Stimulated activated CD8-positive, alpha-beta memory T cell treated with anti-CD3 and anti-CD28 coated beads, Interleukin-7, amount 100 ng/mL, for 24 hours (primary cell): ENCODE measurements at regions not wholly inside any gene's neighbourhood (a gene's known extent, or its start where the extent isn't known, plus 50 kb on each side); places are given as distances from the start of the nearest gene placed in this dataset.

Experiments
- DNase-seq: peaks from one replicate; pipeline ENCODE4 v3.0.0-alpha.2; 2020; ENCODE audit warnings: low read depth

DNA sequence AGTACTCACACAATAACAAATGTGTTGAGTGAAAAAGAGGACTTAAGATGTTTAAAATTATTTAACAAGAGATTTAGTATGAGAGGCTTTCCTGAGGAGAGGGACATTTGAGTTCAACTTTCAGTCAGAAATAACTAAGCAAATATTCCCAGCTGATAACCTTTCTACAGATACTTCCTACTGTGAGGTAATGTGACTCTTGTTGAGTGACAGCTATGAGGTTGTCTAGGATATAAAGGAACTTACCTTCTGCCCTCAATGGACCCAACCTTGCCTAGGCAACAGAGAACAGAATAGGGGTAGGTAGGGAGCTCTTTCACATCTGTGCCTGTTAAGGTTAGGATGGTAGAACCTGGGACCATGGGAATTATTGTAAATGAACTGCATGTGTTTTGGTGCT, 54.7 kb downstream of the GLUD2 start:
- no peak for DNase-seq

DNA sequence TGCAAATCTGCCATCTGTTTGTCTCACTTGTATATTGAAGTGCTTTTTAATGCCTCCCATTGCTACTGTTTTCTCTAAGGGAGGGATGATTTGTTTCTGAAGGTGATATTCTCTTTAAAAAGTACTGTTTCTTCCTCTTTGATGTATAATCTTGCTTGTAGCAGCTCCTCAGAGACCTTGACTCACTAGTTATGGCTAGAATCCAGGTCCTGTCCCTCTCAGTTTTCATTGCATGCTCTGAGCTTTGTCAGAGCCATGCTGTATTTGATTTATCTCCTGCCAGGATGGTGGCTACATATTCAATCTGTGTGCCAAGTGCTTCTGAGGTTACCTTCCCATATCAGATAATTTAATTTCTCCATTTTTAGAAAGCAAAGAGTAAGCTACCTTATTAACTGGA, 56.0 kb downstream of the GLUD2 start:
- DNase-seq, result no peak

DNA sequence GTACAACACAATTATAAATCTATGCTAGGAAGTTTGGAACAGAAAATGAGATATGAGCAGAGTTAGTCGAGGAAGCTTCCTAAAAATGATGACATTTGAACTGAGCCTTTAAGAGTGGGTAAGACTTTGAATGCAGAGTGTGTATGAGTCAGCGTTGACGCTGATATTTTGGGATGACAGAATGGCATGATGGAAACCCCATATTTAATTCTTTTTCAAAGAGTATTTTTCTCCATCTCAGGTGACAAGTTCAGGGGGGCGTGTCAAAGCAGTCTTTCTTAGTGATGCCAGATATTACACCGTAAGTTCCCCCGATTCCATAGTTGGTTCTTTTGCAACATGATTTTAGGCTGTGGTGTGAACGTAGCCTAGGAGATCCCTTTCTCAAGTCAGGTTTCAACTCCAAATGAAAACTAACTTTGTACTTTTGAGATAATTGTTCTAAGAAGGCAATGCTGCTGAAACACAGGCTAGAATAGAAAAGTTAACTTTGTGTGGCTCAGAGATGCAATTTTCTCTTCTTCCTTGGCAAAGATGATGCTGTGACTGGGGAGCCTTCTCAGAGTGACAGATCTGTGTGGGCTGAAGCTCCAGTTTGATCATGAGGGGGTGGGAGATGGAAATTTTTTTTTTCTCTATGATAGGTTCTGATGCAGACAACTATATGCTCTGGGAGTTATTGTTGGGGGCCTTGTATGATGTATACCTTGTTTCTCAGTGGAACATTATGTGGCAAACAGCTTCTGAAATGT, 59.2 kb downstream of the GLUD2 start:
- no peak for DNase-seq

- no peak for DNase-seq
These were observed 62.6 kb downstream of the GLUD2 start for GRCh38 chrX:121109986-121110385.

DNA sequence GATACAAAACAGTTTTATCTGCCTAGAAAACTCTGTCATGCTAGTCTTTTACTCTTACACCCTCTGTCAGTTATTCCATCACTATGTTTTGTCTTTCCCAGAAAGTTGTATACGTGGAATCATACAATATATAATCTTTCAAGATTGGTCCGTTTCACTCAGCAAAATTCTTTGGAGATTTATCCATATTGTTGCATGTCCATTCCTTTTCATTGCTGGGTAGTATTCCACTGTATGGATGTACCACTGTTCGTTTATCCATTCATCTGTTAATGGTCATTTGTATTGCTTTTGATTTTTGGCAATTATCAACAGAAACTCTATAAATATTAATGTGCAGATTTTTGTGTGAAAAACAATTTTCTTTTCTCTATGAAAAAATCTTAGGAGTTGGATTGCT, 63.1 kb downstream of the GLUD2 start:
- no peak for DNase-seq

- no peak for DNase-seq
These were observed 67.3 kb downstream of the GLUD2 start for GRCh38 chrX:121114691-121115090.

DNA sequence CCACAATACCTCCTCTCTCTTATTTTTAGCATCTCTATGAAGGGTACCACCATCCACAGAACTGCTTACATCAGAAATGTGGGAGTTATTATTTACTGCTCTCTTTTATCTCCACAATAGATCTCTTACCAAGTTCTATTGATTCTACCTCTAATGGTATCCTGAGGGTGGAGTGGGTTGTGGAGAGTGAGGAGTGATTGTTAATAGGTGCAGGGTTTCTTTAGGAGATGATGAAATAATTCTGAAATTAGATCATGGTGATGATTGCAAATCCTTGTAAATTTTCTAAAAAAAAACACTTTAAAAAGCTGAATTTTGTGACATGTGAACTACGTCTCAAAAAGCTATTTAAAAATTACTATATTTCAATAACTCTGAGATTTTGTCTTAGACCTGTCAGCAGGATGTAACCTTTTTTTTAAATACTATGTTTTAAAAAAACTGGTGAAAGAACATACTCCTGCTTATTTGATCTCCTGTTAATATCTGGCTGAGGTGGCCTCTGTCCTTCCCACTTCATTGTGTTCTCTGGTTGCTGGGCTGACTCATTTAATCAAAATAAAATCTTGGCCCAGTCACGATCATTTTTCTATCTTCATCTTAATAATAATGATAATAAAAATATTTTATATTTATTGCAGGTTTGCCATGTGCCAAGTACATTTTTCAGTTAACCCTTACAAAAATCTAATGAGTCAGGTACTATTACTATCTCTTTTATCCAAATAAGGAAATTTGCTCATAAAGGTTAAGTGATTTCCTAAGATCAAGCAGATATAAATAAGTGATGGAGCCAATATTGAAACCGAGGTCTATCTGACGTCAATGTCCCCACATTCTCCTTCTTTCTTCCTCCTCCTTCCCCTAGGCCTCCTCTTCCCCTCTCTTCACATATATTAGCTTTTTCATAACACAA, 73.5 kb downstream of the GLUD2 start:
- no peak for DNase-seq

DNA sequence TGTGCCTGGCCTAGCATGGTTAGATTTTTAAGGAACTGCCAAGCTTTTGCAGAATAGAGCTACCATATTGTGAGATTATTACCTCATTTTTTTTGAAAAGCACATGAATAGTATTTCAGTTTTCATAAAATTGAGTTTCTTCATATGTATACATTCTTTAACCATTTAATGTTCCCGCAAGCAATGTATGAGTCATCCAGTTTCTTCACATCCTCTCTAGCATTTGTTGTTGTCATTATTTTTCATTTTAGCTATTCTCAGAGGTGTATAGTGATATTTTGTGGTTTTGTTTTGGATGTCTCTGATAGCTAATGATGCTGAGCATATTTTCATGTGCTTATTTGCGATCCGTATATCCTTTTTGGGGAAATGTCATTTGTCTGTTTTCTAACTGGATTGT, 74.9 kb downstream of the GLUD2 start:
- DNase-seq, result no peak

DNA sequence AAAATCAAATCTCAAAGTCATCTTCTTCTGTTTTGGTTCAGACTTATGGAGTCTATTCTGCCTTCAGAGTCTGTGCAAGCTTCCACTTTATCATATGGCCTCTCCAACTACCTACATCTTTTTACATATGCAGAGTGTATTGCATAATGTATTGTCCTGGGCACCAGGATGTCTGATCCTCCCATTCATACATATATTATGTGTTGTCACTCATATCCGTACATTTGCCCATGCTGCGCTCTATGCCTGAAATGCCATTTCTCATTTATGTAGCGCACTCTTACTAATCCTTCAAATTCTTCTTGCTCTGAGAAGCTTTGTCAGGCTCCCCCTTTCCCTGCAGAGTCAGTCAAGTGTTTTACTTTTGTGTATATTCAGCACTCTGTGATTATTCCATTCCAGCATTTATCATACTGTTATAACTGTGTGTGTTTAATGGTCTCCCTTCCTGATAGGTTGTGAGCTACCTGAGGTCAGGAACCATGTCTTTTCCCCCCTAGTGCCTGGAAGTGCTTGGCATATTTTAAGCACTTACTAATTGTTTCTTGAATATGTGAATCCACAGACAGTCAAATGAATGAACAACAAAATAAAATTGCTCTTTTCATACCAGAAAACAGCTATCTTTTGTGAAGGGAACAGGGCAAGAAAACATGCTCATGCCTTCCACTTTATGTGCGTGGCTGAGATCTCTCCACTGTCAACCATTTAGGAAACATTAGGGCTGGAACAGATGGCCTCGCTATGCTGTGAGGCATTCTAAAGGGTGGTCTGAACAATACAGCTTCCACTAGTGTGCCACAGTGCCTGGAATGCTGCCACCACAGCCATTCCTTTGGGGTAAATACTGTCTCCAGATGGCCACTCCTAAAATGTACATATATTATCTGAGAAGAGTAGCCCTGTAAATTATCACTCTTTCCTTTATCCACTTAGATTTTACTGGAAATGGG, 81.8 kb downstream of the GLUD2 start:
- no peak for DNase-seq

- DNase-seq, result no peak
These were observed 85.3 kb downstream of the GLUD2 start for GRCh38 chrX:121132675-121133074.

DNA sequence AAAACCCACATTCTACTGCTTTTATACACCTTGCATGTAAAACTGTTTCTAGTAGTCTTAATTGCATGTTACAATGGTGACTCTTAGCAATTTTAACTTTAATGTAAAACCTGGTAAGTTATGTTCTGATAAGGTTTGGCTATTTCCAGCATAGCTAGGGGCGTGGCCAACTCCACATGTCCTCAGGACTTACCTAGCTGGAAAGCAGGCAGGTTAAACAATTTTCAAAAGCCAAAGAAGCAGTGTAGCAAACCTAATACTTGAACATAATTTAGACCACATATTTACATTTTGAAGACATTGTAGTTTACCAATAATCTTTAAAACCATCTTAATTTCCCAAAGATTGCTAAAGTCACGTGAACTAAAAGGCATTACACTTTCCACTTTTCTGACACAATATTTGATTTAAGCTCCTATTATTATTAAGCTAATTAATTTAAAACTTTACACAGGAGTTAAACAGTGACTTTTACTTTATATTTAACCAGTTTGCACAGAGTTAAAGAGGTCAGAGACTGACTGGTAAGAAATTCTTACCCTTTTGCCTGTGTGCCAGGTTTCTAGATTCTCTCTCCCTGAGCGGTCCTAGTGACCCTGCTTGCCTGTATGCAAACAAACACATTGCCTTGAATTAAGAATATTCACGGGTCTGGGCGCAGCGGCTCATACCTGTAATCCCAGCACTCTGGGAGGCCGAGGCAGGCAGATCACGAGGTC, 88.2 kb downstream of the GLUD2 start:
- DNase-seq, result no peak

- DNase-seq, result no peak
These were observed 98.7 kb downstream of the GLUD2 start for GRCh38 chrX:121146059-121146628.

- DNase-seq, result no peak
These were observed 102.8 kb downstream of the GLUD2 start for GRCh38 chrX:121150217-121150616.

- no peak for DNase-seq
These were observed 103.9 kb downstream of the GLUD2 start for GRCh38 chrX:121151293-121151692.

DNA sequence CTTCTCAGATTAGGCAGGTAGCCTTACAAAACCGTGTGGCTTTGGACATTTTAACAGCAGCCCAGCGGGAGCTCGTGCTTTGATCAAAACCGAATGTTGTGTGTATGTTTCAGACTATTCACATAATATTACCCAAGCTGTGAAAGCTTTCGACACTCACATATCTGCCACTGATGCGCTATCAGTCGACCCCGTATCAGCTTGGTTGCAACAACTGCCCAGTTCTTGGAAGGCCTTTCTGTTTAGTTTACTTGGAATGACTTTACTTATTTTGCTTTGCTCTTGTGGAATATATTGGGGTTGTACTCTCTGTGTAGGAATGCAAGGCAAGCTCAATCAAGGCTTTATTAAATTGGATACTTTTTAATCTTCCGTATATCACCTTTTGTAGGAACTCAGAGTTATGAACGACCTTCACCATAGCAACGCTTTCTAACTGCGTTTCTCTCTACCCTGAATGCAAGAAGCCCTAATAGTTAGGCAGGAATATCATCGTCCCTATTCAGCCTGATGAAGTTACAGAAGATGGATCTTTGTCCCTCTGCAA, 107.5 kb downstream of the GLUD2 start:
- DNase-seq, result no peak

GRCh38 chrX:121160987-121161386, 113.6 kb downstream of the GLUD2 start:
- no peak for DNase-seq

- no peak for DNase-seq
These were observed 114.1 kb downstream of the GLUD2 start for GRCh38 chrX:121161501-121161933.

GRCh38 chrX:121163443-121163842, 116.0 kb downstream of the GLUD2 start:
- DNase-seq, result no peak

DNA sequence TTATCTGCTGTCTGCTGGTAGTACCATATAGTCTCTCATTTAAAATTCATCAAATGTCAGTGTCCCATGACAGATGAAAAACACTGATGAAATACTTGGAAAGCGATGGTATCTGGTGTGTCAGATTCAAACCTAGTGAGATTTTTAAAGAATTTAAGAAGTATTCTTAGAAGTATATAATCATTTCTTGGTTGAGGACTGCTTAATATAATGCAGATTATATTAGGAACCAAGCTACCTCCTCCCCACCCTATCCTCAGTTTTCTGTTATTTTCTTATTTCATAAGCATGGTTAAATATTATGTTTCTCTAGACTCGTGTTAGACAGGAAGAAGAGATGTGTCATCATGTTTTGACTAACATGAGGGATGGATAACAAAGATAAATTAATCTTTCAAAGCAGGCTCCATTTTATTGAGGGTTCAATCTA, 118.5 kb downstream of the GLUD2 start:
- DNase-seq, result no peak

GRCh38 chrX:121169099-121170035, 122.0 kb downstream of the GLUD2 start:
- DNase-seq, result no peak
